Panc1 (cell line): ENCODE measurements at regions not wholly inside any gene's neighbourhood (a gene's known extent, or its start where the extent isn't known, plus 50 kb on each side); places are given as distances from the start of the nearest gene placed in this dataset.

ENCODE experiments used
- POLR2AphosphoS5 ChIP-seq: IDR thresholded peaks from 2 replicates; pipeline ENCODE4 v1.6.1; 2012; ENCODE audit warnings: mild to moderate bottlenecking, low read depth, low read length, moderate library complexity
- REST ChIP-seq, 2 experiments: IDR thresholded peaks; 2 replicates each; pipeline ENCODE4 v1.6.1; 2011 to 2012; ENCODE audit warnings: low read depth in 2 of 2, control low read depth in 1 of 2, low read length in 1 of 2, mild to moderate bottlenecking in 1 of 2, moderate library complexity in 1 of 2; ENCODE audit not compliant: insufficient read depth in 1 of 2
- TF ChIP-seq, protein P1 (sequence below): fragments of 450-650 bp; IDR thresholded peaks from 2 replicates; pipeline ENCODE4 v1.5.1; 2017; ENCODE audit warnings: mild to moderate bottlenecking

DNA sequence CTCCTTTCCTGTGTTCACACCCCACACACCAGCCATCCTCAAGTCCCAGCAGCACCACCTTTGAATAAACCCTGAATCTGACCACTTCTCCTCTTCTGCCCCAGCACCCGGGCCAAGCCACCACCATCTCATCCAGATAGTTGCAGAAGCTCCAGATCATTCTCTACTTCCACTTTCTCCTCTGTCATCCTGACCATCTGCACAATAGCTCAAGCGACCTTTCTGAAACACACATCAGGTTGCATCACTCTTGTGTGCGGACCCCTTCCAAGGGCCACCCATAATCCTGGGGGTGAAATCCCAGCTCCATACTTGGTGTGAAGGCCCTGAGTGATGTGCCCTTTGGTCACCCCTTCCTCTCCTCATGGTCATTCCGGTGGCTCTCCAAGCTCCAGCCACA, 187.4 kb upstream of the GALNT17 start:
- TF ChIP-seq REST (IDR thresholded peaks at IDR 0.05; ENCODE audit: insufficient read depth in 1 of 2, low read depth in 2 of 2, low read length in 1 of 2) (no peak), POLR2AphosphoS5 (no peak)
- TF ChIP-seq, protein P1, sequence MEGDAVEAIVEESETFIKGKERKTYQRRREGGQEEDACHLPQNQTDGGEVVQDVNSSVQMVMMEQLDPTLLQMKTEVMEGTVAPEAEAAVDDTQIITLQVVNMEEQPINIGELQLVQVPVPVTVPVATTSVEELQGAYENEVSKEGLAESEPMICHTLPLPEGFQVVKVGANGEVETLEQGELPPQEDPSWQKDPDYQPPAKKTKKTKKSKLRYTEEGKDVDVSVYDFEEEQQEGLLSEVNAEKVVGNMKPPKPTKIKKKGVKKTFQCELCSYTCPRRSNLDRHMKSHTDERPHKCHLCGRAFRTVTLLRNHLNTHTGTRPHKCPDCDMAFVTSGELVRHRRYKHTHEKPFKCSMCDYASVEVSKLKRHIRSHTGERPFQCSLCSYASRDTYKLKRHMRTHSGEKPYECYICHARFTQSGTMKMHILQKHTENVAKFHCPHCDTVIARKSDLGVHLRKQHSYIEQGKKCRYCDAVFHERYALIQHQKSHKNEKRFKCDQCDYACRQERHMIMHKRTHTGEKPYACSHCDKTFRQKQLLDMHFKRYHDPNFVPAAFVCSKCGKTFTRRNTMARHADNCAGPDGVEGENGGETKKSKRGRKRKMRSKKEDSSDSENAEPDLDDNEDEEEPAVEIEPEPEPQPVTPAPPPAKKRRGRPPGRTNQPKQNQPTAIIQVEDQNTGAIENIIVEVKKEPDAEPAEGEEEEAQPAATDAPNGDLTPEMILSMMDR = no peak
